Neural cell (in vitro differentiated cells): ENCODE measurements at regions not wholly inside any gene's neighbourhood (a gene's known extent, or its start where the extent isn't known, plus 50 kb on each side); places are given as distances from the start of the nearest gene placed in this dataset.

Source experiments
- H2AFZ ChIP-seq: fragments of 200-600, 300-800 bp; sonication (generic), shearing (Covaris generic); 2 replicates; pipeline ENCODE4 v1.6.0; 2014; ENCODE audit warnings: low read depth, mild to moderate bottlenecking, antibody characterized with exemption, low read length, moderate library complexity
- H3F3A ChIP-seq: fragments of 200-600 bp; shearing (Covaris generic); 2 replicates; pipeline ENCODE4 v1.6.1; 2016; ENCODE audit warnings: mild to moderate bottlenecking, moderate library complexity, mixed read lengths, antibody characterized with exemption, low read length; ENCODE audit not compliant: insufficient read depth, poor library complexity, severe bottlenecking
- H3K27ac ChIP-seq: fragments of 200-600, 300-800 bp; sonication (generic), shearing (Covaris generic); 2 replicates; pipeline ENCODE4 v1.5.1; 2014; ENCODE audit warnings: mild to moderate bottlenecking, low read length, moderate library complexity
- H3K27me3 ChIP-seq: fragments of 300-800, 200-600 bp; sonication (generic), shearing (Covaris generic); 2 replicates; pipeline ENCODE4 v1.6.0; 2014; ENCODE audit warnings: mild to moderate bottlenecking, low read depth, low read length, moderate library complexity; ENCODE audit not compliant: insufficient read depth
- H3K36me3 ChIP-seq: fragments of 300-800, 200-600 bp; sonication (generic), shearing (Covaris generic); 2 replicates; pipeline ENCODE4 v1.5.1; 2014; ENCODE audit warnings: mild to moderate bottlenecking, antibody characterized with exemption, low read length, moderate library complexity; ENCODE audit not compliant: insufficient read depth
- H3K4me2 ChIP-seq: fragments of 300-800, 200-600 bp; sonication (generic), shearing (Covaris generic); 2 replicates; pipeline ENCODE4 v1.6.0; 2014; ENCODE audit warnings: mild to moderate bottlenecking, low read length
- H3K4me3 ChIP-seq: fragments of 300-800, 200-600 bp; sonication (generic), shearing (Covaris generic); 2 replicates; pipeline ENCODE4 v1.5.1; 2014; ENCODE audit warnings: mild to moderate bottlenecking, low read length, moderate library complexity
- H3K79me2 ChIP-seq: fragments of 200-600 bp; shearing (Covaris generic); replicated peaks from 2 replicates; pipeline ENCODE4 v1.6.0; 2014; ENCODE audit warnings: mild to moderate bottlenecking, low read length, moderate library complexity; ENCODE audit not compliant: insufficient read depth
- H3K9ac ChIP-seq: fragments of 300-800, 200-600 bp; sonication (generic), shearing (Covaris generic); 2 replicates; pipeline ENCODE4 v1.6.1; 2016; ENCODE audit warnings: mild to moderate bottlenecking, low read length, mixed read lengths
- H3K9me2 ChIP-seq: fragments of 200-600 bp; shearing (Covaris generic); 2 replicates; pipeline ENCODE4 v1.6.1; 2016; ENCODE audit warnings: mild to moderate bottlenecking, low read length, mixed read lengths; ENCODE audit not compliant: insufficient read depth
- H3K9me3 ChIP-seq: fragments of 200-600, 300-800 bp; sonication (generic), shearing (Covaris generic); 2 replicates; pipeline ENCODE4 v1.6.1; 2016; ENCODE audit warnings: mild to moderate bottlenecking, mixed run types, low read length, moderate library complexity, mixed read lengths
- H4K20me1 ChIP-seq: fragments of 200-600 bp; shearing (Covaris generic); 2 replicates; pipeline ENCODE4 v1.6.1; 2016; ENCODE audit warnings: mild to moderate bottlenecking, mixed run types; ENCODE audit not compliant: insufficient read depth
- EP300 ChIP-seq: fragments of 450-650 bp; conservative IDR thresholded peaks from 2 replicates; pipeline ENCODE4 v1.6.1; 2014; ENCODE audit warnings: antibody characterized with exemption, mild to moderate bottlenecking, moderate library complexity; ENCODE audit not compliant: poor library complexity, severe bottlenecking
- EZH2 ChIP-seq: fragments of 200-600, 300-800 bp; shearing (Covaris generic), sonication (generic); IDR thresholded peaks from 2 replicates; pipeline ENCODE4 v1.6.1; 2014; ENCODE audit warnings: antibody characterized with exemption, low read length, borderline replicate concordance, mild to moderate bottlenecking; ENCODE audit not compliant: insufficient read depth, poor library complexity, severe bottlenecking
- MXI1 ChIP-seq: fragments of 450-650 bp; conservative IDR thresholded peaks from 2 replicates; pipeline ENCODE4 v1.6.1; 2014; ENCODE audit warnings: antibody characterized with exemption, mild to moderate bottlenecking; ENCODE audit not compliant: poor library complexity, severe bottlenecking
- POLR2AphosphoS5 ChIP-seq: IDR thresholded peaks from 2 replicates; pipeline ENCODE4 v1.6.1; 2012
- RAD21 ChIP-seq: fragments of 450-650 bp; conservative IDR thresholded peaks from 2 replicates; pipeline ENCODE4 v1.6.1; 2014; ENCODE audit warnings: antibody characterized with exemption, mild to moderate bottlenecking, moderate library complexity
- REST ChIP-seq: IDR thresholded peaks from 2 replicates; pipeline ENCODE4 v1.6.1; 2012; ENCODE audit warnings: borderline replicate concordance
- SMC3 ChIP-seq: fragments of 450-650 bp; conservative IDR thresholded peaks from 2 replicates; pipeline ENCODE4 v1.6.1; 2014; ENCODE audit warnings: antibody characterized with exemption, mild to moderate bottlenecking, moderate library complexity; ENCODE audit not compliant: poor library complexity
- TAF1 ChIP-seq: IDR thresholded peaks from 2 replicates; pipeline ENCODE4 v1.6.1; 2012; ENCODE audit warnings: low read depth
- TF ChIP-seq, protein P1 (sequence below): fragments of 450-650 bp; IDR thresholded peaks from 2 replicates; pipeline ENCODE4 v1.5.1; 2014; ENCODE audit warnings: antibody characterized with exemption, mild to moderate bottlenecking, moderate library complexity; ENCODE audit not compliant: poor library complexity, severe bottlenecking

DNA sequence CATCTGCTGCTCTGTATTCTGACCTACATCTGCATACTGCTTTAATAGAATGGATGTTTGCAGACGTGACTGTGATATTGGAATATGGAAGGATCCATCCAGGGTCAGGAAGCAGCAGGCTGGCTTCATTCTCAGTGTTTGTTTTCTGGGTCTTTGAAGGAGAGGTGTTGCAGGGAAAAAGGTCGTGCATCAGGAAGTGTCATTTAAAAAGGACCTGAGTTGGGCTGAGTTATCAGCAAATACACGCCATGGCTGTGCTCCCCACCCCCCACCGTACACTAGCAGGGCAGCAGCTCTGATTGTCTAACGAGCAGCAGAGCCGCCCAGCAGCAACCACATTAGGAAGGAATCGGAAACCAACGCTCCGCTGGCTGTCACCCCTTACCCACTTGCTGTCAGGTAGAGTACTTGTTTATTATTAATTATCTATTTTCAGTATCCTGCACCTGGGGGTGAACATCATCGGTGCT is 63.1 kb upstream of the STEAP1B start:
- no peaks in the 10 kb centered on the region for H3F3A ChIP-seq
- H3K9ac ChIP-seq: no peak overlapping the region
- no peaks in the 10 kb centered on the region for H3K9me2 ChIP-seq
- H3K27ac ChIP-seq: no peak overlapping the region
- no peak overlapping the region for H3K4me2 ChIP-seq
- no peaks in the 10 kb centered on the region for H4K20me1 ChIP-seq
- H3K9me3 ChIP-seq: no peaks in the 10 kb centered on the region
- H2AFZ ChIP-seq: peak overlapping the region; percentile 7
- H3K36me3 ChIP-seq: no peaks in the 10 kb centered on the region
- no peak overlapping the region for H3K4me3 ChIP-seq
- no peaks in the 10 kb centered on the region for H3K79me2 ChIP-seq
- TF ChIP-seq EP300: no peak
- no peak for TF ChIP-seq POLR2AphosphoS5
- no peak for TF ChIP-seq SMC3
- no peak for TF ChIP-seq EZH2
- no peak for TF ChIP-seq TAF1
- TF ChIP-seq, protein P1, sequence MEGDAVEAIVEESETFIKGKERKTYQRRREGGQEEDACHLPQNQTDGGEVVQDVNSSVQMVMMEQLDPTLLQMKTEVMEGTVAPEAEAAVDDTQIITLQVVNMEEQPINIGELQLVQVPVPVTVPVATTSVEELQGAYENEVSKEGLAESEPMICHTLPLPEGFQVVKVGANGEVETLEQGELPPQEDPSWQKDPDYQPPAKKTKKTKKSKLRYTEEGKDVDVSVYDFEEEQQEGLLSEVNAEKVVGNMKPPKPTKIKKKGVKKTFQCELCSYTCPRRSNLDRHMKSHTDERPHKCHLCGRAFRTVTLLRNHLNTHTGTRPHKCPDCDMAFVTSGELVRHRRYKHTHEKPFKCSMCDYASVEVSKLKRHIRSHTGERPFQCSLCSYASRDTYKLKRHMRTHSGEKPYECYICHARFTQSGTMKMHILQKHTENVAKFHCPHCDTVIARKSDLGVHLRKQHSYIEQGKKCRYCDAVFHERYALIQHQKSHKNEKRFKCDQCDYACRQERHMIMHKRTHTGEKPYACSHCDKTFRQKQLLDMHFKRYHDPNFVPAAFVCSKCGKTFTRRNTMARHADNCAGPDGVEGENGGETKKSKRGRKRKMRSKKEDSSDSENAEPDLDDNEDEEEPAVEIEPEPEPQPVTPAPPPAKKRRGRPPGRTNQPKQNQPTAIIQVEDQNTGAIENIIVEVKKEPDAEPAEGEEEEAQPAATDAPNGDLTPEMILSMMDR: no peak
- TF ChIP-seq REST: no peak
- TF ChIP-seq RAD21: no peak
- TF ChIP-seq MXI1: no peak
- H3K27me3 ChIP-seq: no peaks in the 10 kb centered on the region

- Histone ChIP-seq H3K4me3 (no peak overlapping the region), H3K27ac (no peak overlapping the region), H3K79me2 (no peaks in the 10 kb centered on the region), H3K27me3 (no peaks in the 10 kb centered on the region), H3K36me3 (no peaks in the 10 kb centered on the region), H3K9me3 (no peaks in the 10 kb centered on the region), H3K4me2 (no peak overlapping the region), H3K9ac (no peak overlapping the region), H2AFZ (no peak overlapping the region), H3F3A (no peaks in the 10 kb centered on the region), H4K20me1 (no peaks in the 10 kb centered on the region), H3K9me2 (no peaks in the 10 kb centered on the region)
- TF ChIP-seq POLR2AphosphoS5: no peak
- TF ChIP-seq, protein P1: no peak
- TF ChIP-seq TAF1: no peak
- TF ChIP-seq EP300: no peak
Observed at GRCh38 chr7:22561895-22562593, 62.1 kb upstream of the STEAP1B start.
